Fibroblast of gingiva (primary cell): ENCODE measurements at regions not wholly inside any gene's neighbourhood (a gene's known extent, or its start where the extent isn't known, plus 50 kb on each side); places are given as distances from the start of the nearest gene placed in this dataset.
A peak's percentile ranks its signal among the peaks of the same experiment; 100 is the strongest.
"Not testable (repeated sequence)": the region's sequence is repeated elsewhere in the genome, so short reads cannot be mapped to it uniquely, and the experiment has no call there.

Experiments
- DNase-seq: peaks from one replicate; pipeline ENCODE4 v3.0.0-alpha.2; 2011; ENCODE audit warnings: low read depth

GRCh38 chr15:56808160-56808559, 74.9 kb upstream of the ZNF280D start:
- no peak for DNase-seq

- no peak for DNase-seq
These were observed 72.8 kb upstream of the ZNF280D start for GRCh38 chr15:56806148-56806536.

- peak; percentile 70 for DNase-seq
These were observed 72.3 kb upstream of the ZNF280D start for GRCh38 chr15:56805466-56806147.

DNA sequence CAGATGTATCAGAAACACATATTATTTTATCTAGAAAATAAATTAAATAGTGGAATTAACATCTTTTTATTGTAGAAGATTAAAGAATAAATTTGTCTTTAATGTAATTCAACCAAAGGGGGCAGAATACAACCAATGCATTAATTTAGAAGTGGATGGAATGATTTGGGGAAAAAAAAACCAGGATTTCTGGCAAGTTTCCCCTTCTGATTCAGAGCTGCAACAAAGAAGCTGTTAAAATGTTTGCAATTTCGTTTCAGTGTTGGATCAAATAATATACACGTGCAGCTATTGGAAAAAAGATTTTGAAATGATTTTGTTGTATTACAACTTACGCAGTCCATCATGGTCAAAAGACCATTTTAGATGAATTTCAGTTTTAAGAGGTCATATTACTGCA, 71.6 kb upstream of the ZNF280D start:
- no peak for DNase-seq

- no peak for DNase-seq
These were observed 71.0 kb upstream of the ZNF280D start for GRCh38 chr15:56804279-56804678.

- no peak for DNase-seq
These were observed 68.9 kb upstream of the ZNF280D start for GRCh38 chr15:56802161-56802560.

GRCh38 chr15:56798639-56799038, 65.3 kb upstream of the ZNF280D start:
- DNase-seq: no peak

DNA sequence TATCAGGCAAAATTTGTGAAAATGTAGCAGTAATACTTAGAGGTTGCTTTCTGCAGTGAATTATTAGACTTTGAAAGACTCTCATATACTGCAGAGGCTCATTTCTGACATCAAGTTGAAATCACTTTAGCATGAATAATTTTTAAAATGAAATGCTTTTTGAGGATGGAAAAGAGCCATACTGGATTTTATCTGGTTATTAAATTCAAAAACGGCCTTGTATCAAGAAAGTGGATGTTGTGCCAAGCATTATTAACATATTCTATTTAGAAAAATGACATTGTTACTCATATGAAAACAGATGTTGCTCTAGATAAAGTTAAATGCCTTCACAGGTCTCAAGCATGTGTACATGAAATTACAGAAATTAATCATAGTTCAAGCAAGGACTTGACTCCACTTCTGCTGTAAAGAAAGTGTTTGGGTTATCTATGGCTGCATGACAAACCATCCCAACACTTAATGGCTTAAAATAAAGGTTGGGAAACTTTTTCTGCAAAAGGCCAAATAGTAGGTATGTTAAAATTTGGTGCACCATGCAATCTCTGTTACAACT, 64.5 kb upstream of the ZNF280D start:
- DNase-seq: no peak

GRCh38 chr15:56795502-56795901, 62.2 kb upstream of the ZNF280D start:
- peak; percentile 38 for DNase-seq

GRCh38 chr15:56794553-56795329, 61.4 kb upstream of the ZNF280D start:
- DNase-seq: peak; percentile 66

DNA sequence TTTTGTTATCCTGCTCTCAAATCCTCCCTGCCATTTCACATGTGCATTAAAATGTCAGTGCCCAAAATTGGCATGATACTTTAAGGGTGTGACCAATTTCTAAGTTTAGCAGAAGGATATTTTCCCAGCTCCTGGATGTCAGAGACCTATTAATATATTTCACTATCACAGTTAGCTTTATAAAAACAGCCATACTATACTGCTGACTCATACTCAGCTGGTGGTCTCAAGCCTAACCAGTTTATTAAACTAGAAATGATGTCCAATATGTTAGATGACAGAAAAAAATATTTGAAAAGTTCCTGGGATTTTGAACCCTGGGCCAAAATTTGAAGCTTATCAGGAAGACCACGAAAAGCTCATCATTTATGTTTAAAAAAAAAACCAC, 60.9 kb upstream of the ZNF280D start:
- no peak for DNase-seq

GRCh38 chr15:56792211-56792610, 58.9 kb upstream of the ZNF280D start:
- DNase-seq: no peak

DNA sequence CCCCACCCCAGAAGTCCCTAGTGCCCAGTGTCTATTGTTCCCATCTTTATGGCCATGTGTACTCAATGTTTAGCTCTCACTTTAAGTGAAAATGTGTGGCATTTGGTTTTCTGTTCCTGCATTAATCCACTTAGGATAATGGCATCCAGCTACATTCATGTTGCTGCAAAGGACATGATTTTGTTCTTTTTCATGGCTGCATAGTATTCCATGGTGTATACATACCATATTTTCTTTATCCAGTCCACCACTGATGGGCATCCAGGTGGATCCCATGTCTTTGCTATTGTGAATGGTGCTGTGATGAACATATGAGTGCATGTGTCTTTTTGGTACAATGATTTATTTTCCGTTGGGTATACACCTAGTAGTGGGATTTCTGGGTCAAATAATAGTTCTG, 58.2 kb upstream of the ZNF280D start:
- DNase-seq: not testable (repeated sequence)

GRCh38 chr15:56788359-56788758, 55.0 kb upstream of the ZNF280D start:
- no peak for DNase-seq

DNA sequence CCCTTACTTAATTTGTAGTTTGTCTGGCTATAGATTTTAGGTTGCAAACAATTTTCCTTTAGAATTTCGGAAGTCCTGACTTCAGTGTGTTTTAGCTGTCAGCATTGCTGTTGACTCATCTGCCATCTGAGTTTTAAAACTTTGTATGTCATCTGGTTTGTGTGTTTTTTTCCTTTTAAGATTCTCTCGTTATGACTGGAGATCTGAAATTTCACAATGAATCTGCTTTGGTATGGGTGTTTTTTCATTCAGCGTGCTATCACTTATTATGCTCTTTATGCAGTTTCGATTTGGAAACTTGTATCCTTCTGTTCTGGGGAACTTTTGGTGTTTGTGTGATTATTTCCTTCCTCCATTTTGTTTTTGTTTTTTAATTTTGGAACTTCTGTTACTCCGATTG, 53.7 kb upstream of the ZNF280D start:
- DNase-seq: peak; percentile 22

DNA sequence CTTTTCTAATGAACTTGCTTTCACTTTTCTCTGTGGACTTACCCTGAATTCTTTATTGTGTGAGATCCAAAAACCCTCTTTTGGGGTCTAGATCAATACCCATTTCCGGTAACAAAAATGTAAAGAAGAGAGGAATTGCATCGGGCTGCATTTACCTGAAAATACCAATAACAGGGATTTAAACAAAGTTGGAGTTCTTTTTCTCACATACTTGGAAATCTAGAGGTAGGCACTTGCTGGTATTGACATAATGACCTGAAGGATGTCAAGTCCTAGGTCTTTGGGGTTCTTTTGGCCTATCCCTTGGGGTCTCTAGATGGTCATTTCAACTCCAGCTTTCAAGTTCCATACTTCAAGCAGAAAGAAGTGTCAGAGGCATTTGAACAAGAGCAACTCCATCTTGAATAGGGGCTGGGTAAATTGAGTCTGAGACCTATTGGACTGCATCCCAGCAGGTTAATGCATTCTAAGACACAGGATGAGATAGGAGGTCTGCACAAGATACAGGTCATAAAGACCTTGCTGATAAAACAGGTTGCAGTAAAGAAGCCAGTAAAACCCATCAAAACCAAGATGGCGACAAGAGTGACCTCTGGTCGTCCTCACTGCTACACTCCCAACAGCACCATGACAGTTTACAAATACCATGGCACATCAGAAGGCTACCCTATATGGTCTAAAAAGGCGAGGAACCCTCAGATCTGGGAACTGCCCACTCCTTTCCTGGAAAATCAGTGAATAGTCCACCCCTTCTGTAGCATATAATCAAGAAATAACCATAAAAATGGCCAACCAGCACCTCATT, 50.8 kb upstream of the ZNF280D start:
- no peak for DNase-seq

GRCh38 chr15:56783156-56783856, 50.0 kb upstream of the ZNF280D start:
- DNase-seq: no peak
